ENCODE measurements at regions not wholly inside any gene's neighbourhood (a gene's known extent, or its start where the extent isn't known, plus 50 kb on each side); places are given as distances from the start of the nearest gene placed in this dataset.

DNA sequence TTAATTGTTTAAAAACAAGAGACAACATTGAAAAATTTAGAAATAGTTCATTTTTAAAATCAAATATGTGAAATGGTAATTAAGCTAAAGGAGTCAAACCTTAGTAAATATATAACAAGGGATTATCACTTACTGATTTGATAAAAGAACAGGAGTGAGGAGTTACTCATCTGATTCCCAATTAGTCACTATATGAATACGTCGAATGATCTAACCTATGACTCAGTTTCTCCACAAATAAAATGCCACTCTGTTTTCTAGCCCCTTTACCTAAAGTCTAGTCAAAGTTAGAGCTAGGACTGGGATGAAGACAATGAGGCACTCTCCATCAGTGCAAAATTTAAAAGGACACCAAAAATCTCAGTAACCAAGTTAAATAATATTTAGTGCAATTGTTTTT, 70.4 kb upstream of the RASEF start:
- Histone ChIP-seq H3K14ac (ENCODE audit: insufficient read depth, low read length) (no peak overlapping the region), H4K20me1 (ENCODE audit: control insufficient read depth, insufficient read depth, insufficient read length) (no peaks in the 10 kb centered on the region), H2BK20ac (ENCODE audit: low read depth, low read length, poor library complexity, severe bottlenecking) (no peak overlapping the region), H3K56ac (ENCODE audit: insufficient read length, low read depth, low read length) (no peak overlapping the region), H2BK12ac (ENCODE audit: insufficient read length, low read depth, low read length) (no peak overlapping the region), H2AFZ (ENCODE audit: low read length) (no peak overlapping the region), H3K27ac (ENCODE audit: insufficient read length, low read depth, low read length) (no peak overlapping the region), H3K4me2 (ENCODE audit: insufficient read depth, insufficient read length, low read length) (no peak overlapping the region), H3K9ac (ENCODE audit: extremely low read depth, insufficient read length, low read length) (no peak overlapping the region), H3K23ac (ENCODE audit: insufficient read length, low read depth, low read length) (no peak overlapping the region), H3K4me1 (ENCODE audit: insufficient read depth, low read length) (no peaks in the 10 kb centered on the region), H2BK5ac (ENCODE audit: insufficient read length, low read length) (no peak overlapping the region), H4K91ac (ENCODE audit: insufficient read length, low read depth, low read length) (no peak overlapping the region), H3K18ac (ENCODE audit: insufficient read length, low read depth, low read length) (no peak overlapping the region), H3K79me1 (ENCODE audit: insufficient read depth, low read depth, low read length, poor library complexity, severe bottlenecking) (no peaks in the 10 kb centered on the region), H3K4ac (ENCODE audit: low read depth, low read length) (no peak overlapping the region), H4K5ac (ENCODE audit: insufficient read length, low read depth, low read length) (no peak overlapping the region), H3K79me2 (ENCODE audit: insufficient read depth, low read length) (no peaks in the 10 kb centered on the region), H3K9me3 (ENCODE audit: control insufficient read depth, low read depth, low read length) (no peaks in the 10 kb centered on the region), H4K8ac (replicated peaks; ENCODE audit: insufficient read length, low read depth, low read length) (no peak overlapping the region), H3T11ph (ENCODE audit: low read length) (no peak overlapping the region), H2AK5ac (ENCODE audit: insufficient read length, low read length) (no peak overlapping the region), H2BK15ac (ENCODE audit: low read depth, low read length) (no peak overlapping the region), H3K23me2 (ENCODE audit: insufficient read length, low read depth, low read length, poor library complexity, severe bottlenecking) (no peaks in the 10 kb centered on the region), H3K27me3 (ENCODE audit: insufficient read depth, low read length) (no peaks in the 10 kb centered on the region), H2BK120ac (ENCODE audit: low read depth, low read length, poor library complexity, severe bottlenecking) (no peak overlapping the region)
- no peaks in the 10 kb centered on the region for H3K4me1 Mint-ChIP-seq
- WGBS (ENCODE audit: extremely low coverage, insufficient read length, low lambda C conversion rate), result no CpG with 5 or more reads among the region's 2 CpGs
- H3K36me3 Mint-ChIP-seq (ENCODE audit: insufficient read depth in 1 of 3, low read depth in 3 of 3), result peaks cover 2 to 5% (median 5%) of the 10 kb centered on the region in 3 experiments; a peak in 6 of 7 replicates
- H3K9me3 Mint-ChIP-seq, result peaks cover 4 to 9% of the 10 kb centered on the region in 2 experiments
- DNase-seq, result no peak
- H3K27me3 Mint-ChIP-seq (ENCODE audit: low read depth), result no peaks in the 10 kb centered on the region; the same call in 1 of the 2 replicates
- no peak overlapping the region for H3K4me3 Mint-ChIP-seq
- TF ChIP-seq CTCF (conservative IDR thresholded peaks at IDR 0.05), result no peak
- no peak overlapping the region for H3K27ac Mint-ChIP-seq
